Endothelial cell (in vitro differentiated cells): ENCODE measurements at regions not wholly inside any gene's neighbourhood (a gene's known extent, or its start where the extent isn't known, plus 50 kb on each side); places are given as distances from the start of the nearest gene placed in this dataset.

ENCODE experiments used
- DNase-seq: peaks from one replicate; pipeline ENCODE4 v3.0.0; 2021; ENCODE audit warnings: low spot score
- H3K27ac Mint-ChIP-seq: one replicate; pipeline ENCODE4 v1.8.0; 2021; ENCODE audit warnings: mixed read lengths, inconsistent platforms; ENCODE audit not compliant: unreplicated experiment
- H3K27me3 Mint-ChIP-seq: one replicate; pipeline ENCODE4 v1.8.0; 2021; ENCODE audit warnings: mild to moderate bottlenecking, moderate library complexity, mixed read lengths, inconsistent platforms; ENCODE audit not compliant: unreplicated experiment
- H3K36me3 Mint-ChIP-seq: one replicate; pipeline ENCODE4 v1.8.0; 2021; ENCODE audit warnings: mild to moderate bottlenecking, low read depth, mixed read lengths, inconsistent platforms; ENCODE audit not compliant: unreplicated experiment
- H3K4me1 Mint-ChIP-seq: one replicate; pipeline ENCODE4 v1.8.0; 2021; ENCODE audit warnings: mild to moderate bottlenecking, mixed read lengths, inconsistent platforms; ENCODE audit not compliant: unreplicated experiment
- H3K4me3 Mint-ChIP-seq: one replicate; pipeline ENCODE4 v1.8.0; 2021; ENCODE audit warnings: mild to moderate bottlenecking, mixed read lengths, inconsistent platforms; ENCODE audit not compliant: unreplicated experiment
- H3K9me3 Mint-ChIP-seq: one replicate; pipeline ENCODE4 v1.8.0; 2021; ENCODE audit warnings: mixed read lengths, inconsistent platforms; ENCODE audit not compliant: unreplicated experiment
- TF ChIP-seq, protein P1 (sequence below): fragments of 200-600 bp; sonication (generic); IDR thresholded peaks from one replicate; pipeline ENCODE4 v1.5.0; 2021; ENCODE audit warnings: antibody characterized with exemption; ENCODE audit not compliant: unreplicated experiment

DNA sequence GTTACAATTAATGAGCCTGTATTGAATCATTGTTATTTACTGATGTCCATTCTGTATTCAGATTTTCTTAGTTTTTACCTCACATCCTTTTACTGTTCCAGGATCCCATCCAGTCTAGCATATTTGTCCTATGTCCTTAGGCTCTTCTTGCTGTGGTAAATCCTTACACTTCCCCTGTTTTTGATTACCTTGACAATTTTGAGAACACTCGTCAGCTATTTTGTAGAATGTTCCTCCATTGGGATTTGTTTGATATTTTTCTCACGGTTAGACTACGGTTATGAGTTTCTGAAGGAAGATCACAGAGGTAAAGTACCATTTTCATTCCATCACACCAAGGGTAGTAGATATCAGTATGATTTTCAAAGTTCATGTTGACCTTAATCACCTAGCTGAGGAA lies 202.3 kb downstream of the AKAIN1 start:
- H3K27ac Mint-ChIP-seq: no peak overlapping the region
- DNase-seq: no peak
- peaks cover 2% of the 10 kb centered on the region for H3K27me3 Mint-ChIP-seq
- H3K4me1 Mint-ChIP-seq: no peaks in the 10 kb centered on the region
- no peak overlapping the region for H3K4me3 Mint-ChIP-seq
- peaks cover 4% of the 10 kb centered on the region for H3K9me3 Mint-ChIP-seq
- H3K36me3 Mint-ChIP-seq: peaks cover 10% of the 10 kb centered on the region
- TF ChIP-seq, protein P1, sequence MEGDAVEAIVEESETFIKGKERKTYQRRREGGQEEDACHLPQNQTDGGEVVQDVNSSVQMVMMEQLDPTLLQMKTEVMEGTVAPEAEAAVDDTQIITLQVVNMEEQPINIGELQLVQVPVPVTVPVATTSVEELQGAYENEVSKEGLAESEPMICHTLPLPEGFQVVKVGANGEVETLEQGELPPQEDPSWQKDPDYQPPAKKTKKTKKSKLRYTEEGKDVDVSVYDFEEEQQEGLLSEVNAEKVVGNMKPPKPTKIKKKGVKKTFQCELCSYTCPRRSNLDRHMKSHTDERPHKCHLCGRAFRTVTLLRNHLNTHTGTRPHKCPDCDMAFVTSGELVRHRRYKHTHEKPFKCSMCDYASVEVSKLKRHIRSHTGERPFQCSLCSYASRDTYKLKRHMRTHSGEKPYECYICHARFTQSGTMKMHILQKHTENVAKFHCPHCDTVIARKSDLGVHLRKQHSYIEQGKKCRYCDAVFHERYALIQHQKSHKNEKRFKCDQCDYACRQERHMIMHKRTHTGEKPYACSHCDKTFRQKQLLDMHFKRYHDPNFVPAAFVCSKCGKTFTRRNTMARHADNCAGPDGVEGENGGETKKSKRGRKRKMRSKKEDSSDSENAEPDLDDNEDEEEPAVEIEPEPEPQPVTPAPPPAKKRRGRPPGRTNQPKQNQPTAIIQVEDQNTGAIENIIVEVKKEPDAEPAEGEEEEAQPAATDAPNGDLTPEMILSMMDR: no peak

DNA sequence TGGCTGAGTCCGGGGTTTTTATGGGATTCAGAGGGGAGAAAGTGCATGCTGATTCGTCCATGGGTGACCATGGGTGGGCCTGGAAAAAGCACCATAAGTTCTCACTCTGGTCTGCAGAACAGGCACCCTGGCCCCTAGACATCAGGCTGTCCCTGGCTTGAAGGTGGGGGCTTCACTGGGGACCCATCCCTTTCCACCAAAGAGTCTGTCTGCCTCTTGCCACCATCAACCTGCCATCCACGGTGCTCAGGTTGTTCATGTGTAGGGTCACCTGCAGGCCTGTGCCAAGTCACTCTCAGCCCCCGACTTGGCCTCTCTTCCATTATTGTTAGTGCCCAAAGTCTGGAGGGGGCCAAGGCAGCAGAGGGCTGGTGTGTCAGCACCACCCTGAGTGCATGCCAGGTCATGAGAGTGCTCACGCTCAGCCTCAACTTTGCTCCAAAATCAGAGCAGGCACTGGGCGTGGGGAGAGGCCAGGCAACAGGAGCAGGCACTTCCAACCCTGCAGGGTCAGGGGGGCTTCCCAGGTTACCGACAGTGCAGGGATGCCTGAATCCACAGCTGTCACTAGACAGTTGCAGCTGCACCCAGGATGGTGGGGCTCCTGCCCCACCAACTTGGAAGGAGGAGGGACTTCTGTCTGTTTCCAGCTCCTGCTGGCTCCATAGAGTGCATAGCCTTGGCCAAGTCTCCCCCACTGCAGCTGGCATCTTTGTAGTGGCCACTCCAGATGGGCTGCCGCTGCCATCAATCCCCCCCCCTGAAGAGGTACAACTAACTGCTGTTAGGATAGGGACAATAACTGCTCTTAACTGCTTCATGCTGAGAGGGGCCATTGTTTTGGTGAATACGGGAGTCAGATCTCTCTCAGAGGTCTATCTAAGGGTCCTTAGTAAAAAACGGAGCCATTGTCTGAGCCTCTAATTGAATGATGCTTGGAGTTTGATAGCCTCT lies 209.3 kb downstream of the AKAIN1 start:
- H3K36me3 Mint-ChIP-seq: peaks cover 9% of the 10 kb centered on the region
- H3K4me3 Mint-ChIP-seq: no peak overlapping the region
- no peak overlapping the region for H3K27ac Mint-ChIP-seq
- TF ChIP-seq, protein P1: no peak
- no peaks in the 10 kb centered on the region for H3K4me1 Mint-ChIP-seq
- peaks cover 4% of the 10 kb centered on the region for H3K27me3 Mint-ChIP-seq
- DNase-seq: no peak
- H3K9me3 Mint-ChIP-seq: peaks cover 4% of the 10 kb centered on the region

DNA sequence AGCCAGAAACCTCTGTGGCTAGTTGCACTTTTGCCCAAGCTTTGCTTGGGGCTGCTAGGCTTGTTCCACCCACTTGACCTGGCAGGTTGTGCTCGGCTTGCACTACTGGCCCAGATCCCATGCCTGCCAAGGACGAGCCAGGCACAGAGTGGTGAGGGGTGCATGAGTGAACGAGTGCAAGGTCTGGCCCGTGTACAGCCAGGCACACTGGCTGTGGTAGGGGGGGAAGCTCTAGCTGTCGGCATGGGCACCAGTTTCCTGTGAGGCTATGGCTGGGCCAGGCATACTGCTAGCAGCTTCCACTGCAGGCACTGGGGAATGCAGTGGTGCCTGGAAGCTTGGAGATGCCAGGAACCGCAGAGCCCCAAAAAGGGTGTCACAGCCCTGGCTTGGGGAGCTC lies 210.4 kb downstream of the AKAIN1 start:
- Mint-ChIP-seq H3K27me3 (peaks cover 2% of the 10 kb centered on the region), H3K36me3 (peaks cover 6% of the 10 kb centered on the region), H3K27ac (no peak overlapping the region), H3K4me3 (no peak overlapping the region), H3K4me1 (no peaks in the 10 kb centered on the region), H3K9me3 (no peaks in the 10 kb centered on the region)
- no peak for DNase-seq
- TF ChIP-seq, protein P1: no peak

DNA sequence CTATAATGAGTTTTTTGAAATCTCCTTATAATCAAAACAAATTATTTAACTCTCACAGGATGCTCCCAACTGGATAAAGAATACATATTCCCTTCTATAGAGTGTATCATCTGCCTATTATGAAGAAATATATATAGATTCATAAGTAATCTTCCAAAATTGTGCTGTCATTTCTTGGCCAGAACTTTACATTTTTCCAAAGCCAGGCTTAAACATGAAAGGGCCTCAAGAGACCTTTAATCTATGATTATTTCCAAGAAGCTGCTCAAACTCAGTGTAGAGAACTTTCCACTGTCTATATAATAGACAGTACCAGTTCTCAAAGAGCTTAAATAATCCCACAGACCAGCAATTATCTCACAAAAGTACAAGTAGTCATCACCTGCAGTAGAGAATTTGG lies 211.0 kb downstream of the AKAIN1 start:
- Mint-ChIP-seq H3K4me3 (no peak overlapping the region), H3K27me3 (peaks cover 2% of the 10 kb centered on the region)

More for the DNA sequence above, 211.0 kb downstream of the AKAIN1 start:
- peaks cover 2% of the 10 kb centered on the region for H3K36me3 Mint-ChIP-seq
- no peak for DNase-seq
- H3K9me3 Mint-ChIP-seq: no peaks in the 10 kb centered on the region
- no peaks in the 10 kb centered on the region for H3K4me1 Mint-ChIP-seq
- H3K27ac Mint-ChIP-seq: no peak overlapping the region
- TF ChIP-seq, protein P1: no peak
